H1 (cell line): ENCODE measurements at regions not wholly inside any gene's neighbourhood (a gene's known extent, or its start where the extent isn't known, plus 50 kb on each side); places are given as distances from the start of the nearest gene placed in this dataset.

ENCODE experiments used
- EZH2 ChIP-seq: fragments of 200-600 bp; sonication (generic); IDR thresholded peaks from 2 replicates; pipeline ENCODE4 v1.7.1; 2012; ENCODE audit warnings: low read depth, mild to moderate bottlenecking, moderate library complexity, low read length, inconsistent platforms; ENCODE audit not compliant: severe bottlenecking
- TAF7 ChIP-seq: optimal IDR thresholded peaks from 2 replicates; pipeline ENCODE3; 2011; ENCODE audit warnings: low read depth, mild to moderate bottlenecking, inconsistent platforms, low read length, moderate library complexity, borderline replicate concordance

DNA sequence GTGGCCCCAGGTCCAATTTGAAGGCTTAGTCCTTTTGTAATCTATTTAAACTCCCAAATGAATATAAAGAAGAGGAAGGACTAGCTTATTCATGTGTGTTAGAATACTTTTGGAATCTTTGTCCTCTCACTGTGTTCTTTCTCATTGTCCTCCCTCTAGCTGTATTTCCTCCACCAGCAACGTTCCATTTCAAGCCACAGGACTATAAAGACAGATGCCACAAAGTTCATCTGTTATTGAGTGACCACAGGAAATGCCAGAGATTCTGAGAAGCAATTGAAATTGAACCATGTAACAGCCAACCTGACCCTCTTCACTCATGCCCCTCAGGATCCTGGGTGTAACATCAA, 336.6 kb upstream of the API5 start (continued):
- TF ChIP-seq TAF7 (no peak), EZH2 (no peak)
- TF ChIP-seq, all 59 proteins: peak for 0
